ENCODE measurements at regions not wholly inside any gene's neighbourhood (a gene's known extent, or its start where the extent isn't known, plus 50 kb on each side); places are given as distances from the start of the nearest gene placed in this dataset.

DNA sequence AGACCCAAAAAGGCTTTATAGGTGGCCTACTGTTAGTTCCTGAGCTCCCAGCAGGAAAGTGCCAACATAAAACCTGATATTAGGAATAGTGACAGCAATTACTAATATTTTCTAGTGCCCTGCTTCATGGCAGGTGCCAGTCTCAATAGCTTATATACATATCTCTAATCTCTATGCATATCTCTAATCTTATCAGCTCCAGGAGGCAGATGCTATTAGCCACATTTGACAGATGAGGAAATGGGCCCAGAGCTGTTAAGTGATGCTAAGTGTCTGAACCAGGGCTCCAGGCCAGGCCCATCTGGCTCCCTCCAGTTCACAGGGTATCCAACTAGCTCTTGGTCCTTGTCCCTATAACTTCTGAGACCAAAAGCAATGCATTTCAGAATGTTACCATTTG lies 142.5 kb downstream of the CHIC2 start:
- Histone ChIP-seq H3K27ac (ENCODE audit: low read depth, low read length) (no peak overlapping the region), H3K27me3 (ENCODE audit: control insufficient read depth in 1 of 2, insufficient read depth in 2 of 2, low read length in 2 of 2) (peaks cover 3 to 12% of the 10 kb centered on the region in 2 donors), H3K4me1 (ENCODE audit: control insufficient read depth in 1 of 2, insufficient read depth in 2 of 2, low read length in 2 of 2) (peaks cover 0 to 4% of the 10 kb centered on the region in 2 donors), H3K9ac (ENCODE audit: low read depth in 1 of 2, low read length in 2 of 2) (no peak overlapping the region), H3K4me3 (ENCODE audit: low read depth in 1 of 2, low read length in 2 of 2) (no peak overlapping the region), H3K9me3 (ENCODE audit: control insufficient read depth in 1 of 2, low read length in 2 of 2) (no peaks in the 10 kb centered on the region), H3K36me3 (ENCODE audit: control insufficient read depth in 1 of 2, insufficient read depth in 2 of 2, low read length in 2 of 2) (no peaks in the 10 kb centered on the region)

DNA sequence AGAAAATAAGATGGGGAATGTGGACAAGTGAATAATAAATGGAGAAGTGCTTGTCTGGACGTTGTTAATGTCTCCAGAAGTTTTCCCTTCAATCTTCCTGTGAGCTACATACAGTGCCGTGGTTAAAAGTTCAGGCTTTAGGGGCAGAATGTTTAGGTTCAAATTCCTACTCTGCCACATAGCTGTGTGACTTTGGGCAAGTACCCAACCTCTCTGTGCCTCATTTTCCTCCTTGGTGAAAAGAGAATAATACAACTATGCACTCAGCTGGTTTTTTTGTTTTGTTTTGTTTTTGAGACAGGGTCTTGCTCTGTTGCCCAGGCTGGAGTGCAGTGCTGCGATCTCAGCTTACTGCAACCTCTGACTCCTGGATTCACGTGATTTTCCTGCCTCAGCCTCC lies 143.5 kb downstream of the CHIC2 start:
- Histone ChIP-seq H3K27me3 (ENCODE audit: control insufficient read depth in 1 of 2, insufficient read depth in 2 of 2, low read length in 2 of 2) (peaks cover 3 to 7% of the 10 kb centered on the region in 2 donors), H3K36me3 (ENCODE audit: control insufficient read depth in 1 of 2, insufficient read depth in 2 of 2, low read length in 2 of 2) (no peaks in the 10 kb centered on the region), H3K27ac (ENCODE audit: low read depth, low read length) (no peak overlapping the region), H3K9ac (ENCODE audit: low read depth in 1 of 2, low read length in 2 of 2) (no peak overlapping the region), H3K9me3 (ENCODE audit: control insufficient read depth in 1 of 2, low read length in 2 of 2) (no peaks in the 10 kb centered on the region), H3K4me1 (ENCODE audit: control insufficient read depth in 1 of 2, insufficient read depth in 2 of 2, low read length in 2 of 2) (peaks cover 0 to 4% of the 10 kb centered on the region in 2 donors), H3K4me3 (ENCODE audit: low read depth in 1 of 2, low read length in 2 of 2) (no peak overlapping the region)

GRCh38 chr4:53920116-53920515 lies 144.3 kb downstream of the CHIC2 start:
- H3K27ac ChIP-seq (ENCODE audit: low read depth, low read length): no peak overlapping the region
- H3K4me3 ChIP-seq (ENCODE audit: low read depth in 1 of 2, low read length in 2 of 2): no peak overlapping the region
- H3K36me3 ChIP-seq (ENCODE audit: control insufficient read depth in 1 of 2, insufficient read depth in 2 of 2, low read length in 2 of 2): no peaks in the 10 kb centered on the region
- H3K9ac ChIP-seq (ENCODE audit: low read depth in 1 of 2, low read length in 2 of 2): no peak overlapping the region
- H3K27me3 ChIP-seq (ENCODE audit: control insufficient read depth in 1 of 2, insufficient read depth in 2 of 2, low read length in 2 of 2): peaks cover 0 to under 1% of the 10 kb centered on the region in 2 donors
- H3K9me3 ChIP-seq (ENCODE audit: control insufficient read depth in 1 of 2, low read length in 2 of 2): no peaks in the 10 kb centered on the region
- H3K4me1 ChIP-seq (ENCODE audit: control insufficient read depth in 1 of 2, insufficient read depth in 2 of 2, low read length in 2 of 2): peaks cover 0 to 4% of the 10 kb centered on the region in 2 donors

GRCh38 chr4:53919535-53919934 lies 144.9 kb downstream of the CHIC2 start:
- H3K4me1 ChIP-seq (ENCODE audit: control insufficient read depth in 1 of 2, insufficient read depth in 2 of 2, low read length in 2 of 2): peaks cover 0 to 4% of the 10 kb centered on the region in 2 donors
- no peaks in the 10 kb centered on the region for H3K27me3 ChIP-seq (ENCODE audit: control insufficient read depth in 1 of 2, insufficient read depth in 2 of 2, low read length in 2 of 2)
- no peaks in the 10 kb centered on the region for H3K9me3 ChIP-seq (ENCODE audit: control insufficient read depth in 1 of 2, low read length in 2 of 2)
- H3K4me3 ChIP-seq (ENCODE audit: low read depth in 1 of 2, low read length in 2 of 2): no peak overlapping the region
- no peak overlapping the region for H3K27ac ChIP-seq (ENCODE audit: low read depth, low read length)
- H3K36me3 ChIP-seq (ENCODE audit: control insufficient read depth in 1 of 2, insufficient read depth in 2 of 2, low read length in 2 of 2): no peaks in the 10 kb centered on the region
- H3K9ac ChIP-seq (ENCODE audit: low read depth in 1 of 2, low read length in 2 of 2): no peak overlapping the region

GRCh38 chr4:53917729-53918128 lies 146.7 kb downstream of the CHIC2 start:
- Histone ChIP-seq H3K4me3 (ENCODE audit: low read depth in 1 of 2, low read length in 2 of 2) (no peak overlapping the region), H3K27me3 (ENCODE audit: control insufficient read depth in 1 of 2, insufficient read depth in 2 of 2, low read length in 2 of 2) (no peaks in the 10 kb centered on the region), H3K9me3 (ENCODE audit: control insufficient read depth in 1 of 2, low read length in 2 of 2) (no peaks in the 10 kb centered on the region), H3K27ac (ENCODE audit: low read depth, low read length) (no peak overlapping the region), H3K4me1 (ENCODE audit: control insufficient read depth in 1 of 2, insufficient read depth in 2 of 2, low read length in 2 of 2) (peaks cover 0 to 4% of the 10 kb centered on the region in 2 donors), H3K9ac (ENCODE audit: low read depth in 1 of 2, low read length in 2 of 2) (no peak overlapping the region), H3K36me3 (ENCODE audit: control insufficient read depth in 1 of 2, insufficient read depth in 2 of 2, low read length in 2 of 2) (no peaks in the 10 kb centered on the region)

DNA sequence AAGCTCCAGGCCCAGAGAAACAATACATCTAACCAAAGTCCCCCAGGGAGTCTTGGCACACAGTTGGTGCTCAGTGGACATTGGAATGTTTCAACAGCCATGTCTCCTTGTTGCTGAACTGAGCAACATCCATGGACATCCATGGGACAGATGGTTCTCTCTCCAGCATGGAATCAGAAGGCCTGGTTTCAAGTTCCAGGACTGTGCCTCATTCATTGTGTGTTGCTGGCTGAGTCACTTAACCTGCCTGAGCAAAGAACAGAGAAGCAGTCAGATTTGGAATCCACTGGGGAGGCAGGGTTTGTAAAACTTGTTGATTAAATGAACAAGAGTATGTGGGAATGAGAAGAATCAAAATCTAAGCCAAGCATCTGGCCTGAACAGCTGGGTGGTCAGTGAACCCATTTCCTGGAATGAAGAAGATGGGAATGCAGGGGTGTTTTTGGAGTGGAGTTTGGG lies 147.9 kb downstream of the CHIC2 start:
- peaks cover 0 to 4% of the 10 kb centered on the region in 2 donors for H3K4me1 ChIP-seq (ENCODE audit: control insufficient read depth in 1 of 2, insufficient read depth in 2 of 2, low read length in 2 of 2)

GRCh38 chr4:53914313-53915016 lies 149.9 kb downstream of the CHIC2 start:
- Histone ChIP-seq H3K27me3 (ENCODE audit: control insufficient read depth in 1 of 2, insufficient read depth in 2 of 2, low read length in 2 of 2) (no peaks in the 10 kb centered on the region), H3K4me3 (ENCODE audit: low read depth in 1 of 2, low read length in 2 of 2) (no peak overlapping the region), H3K9me3 (ENCODE audit: control insufficient read depth in 1 of 2, low read length in 2 of 2) (no peaks in the 10 kb centered on the region), H3K36me3 (ENCODE audit: control insufficient read depth in 1 of 2, insufficient read depth in 2 of 2, low read length in 2 of 2) (no peaks in the 10 kb centered on the region), H3K9ac (ENCODE audit: low read depth in 1 of 2, low read length in 2 of 2) (no peak overlapping the region), H3K4me1 (ENCODE audit: control insufficient read depth in 1 of 2, insufficient read depth in 2 of 2, low read length in 2 of 2) (no peaks in the 10 kb centered on the region), H3K27ac (ENCODE audit: low read depth, low read length) (no peak overlapping the region)

More for the DNA sequence above, 147.9 kb downstream of the CHIC2 start:
- no peaks in the 10 kb centered on the region for H3K36me3 ChIP-seq (ENCODE audit: control insufficient read depth in 1 of 2, insufficient read depth in 2 of 2, low read length in 2 of 2)
- no peak overlapping the region for H3K27ac ChIP-seq (ENCODE audit: low read depth, low read length)
- no peaks in the 10 kb centered on the region for H3K27me3 ChIP-seq (ENCODE audit: control insufficient read depth in 1 of 2, insufficient read depth in 2 of 2, low read length in 2 of 2)
- H3K9me3 ChIP-seq (ENCODE audit: control insufficient read depth in 1 of 2, low read length in 2 of 2): no peaks in the 10 kb centered on the region
- H3K9ac ChIP-seq (ENCODE audit: low read depth in 1 of 2, low read length in 2 of 2): no peak overlapping the region
- no peak overlapping the region for H3K4me3 ChIP-seq (ENCODE audit: low read depth in 1 of 2, low read length in 2 of 2)

DNA sequence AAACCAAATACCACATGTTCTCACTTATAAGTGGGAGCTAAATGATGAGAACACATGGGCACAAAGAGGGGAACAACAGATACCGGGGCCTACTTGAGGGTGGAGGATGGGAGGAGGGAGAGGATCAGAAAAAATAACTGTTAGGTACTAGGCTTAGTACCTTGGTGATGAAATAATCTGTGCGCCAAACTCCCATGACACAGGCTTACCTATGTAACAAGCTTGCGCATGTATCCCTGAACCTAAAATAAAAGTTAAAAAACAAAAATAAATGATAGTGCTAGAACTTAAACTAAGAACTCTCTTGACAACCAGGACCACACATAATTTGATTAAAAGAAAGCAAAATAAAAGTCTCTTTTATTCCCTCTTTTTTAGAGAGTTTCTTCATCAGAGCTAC lies 150.6 kb downstream of the CHIC2 start:
- peaks cover 0 to 4% of the 10 kb centered on the region in 2 donors for H3K27me3 ChIP-seq (ENCODE audit: control insufficient read depth in 1 of 2, insufficient read depth in 2 of 2, low read length in 2 of 2)
- H3K4me3 ChIP-seq (ENCODE audit: low read depth in 1 of 2, low read length in 2 of 2): no peak overlapping the region
- H3K4me1 ChIP-seq (ENCODE audit: control insufficient read depth in 1 of 2, insufficient read depth in 2 of 2, low read length in 2 of 2): peaks cover 5 to 6% of the 10 kb centered on the region in 2 donors
- no peaks in the 10 kb centered on the region for H3K36me3 ChIP-seq (ENCODE audit: control insufficient read depth in 1 of 2, insufficient read depth in 2 of 2, low read length in 2 of 2)
- no peak overlapping the region for H3K9ac ChIP-seq (ENCODE audit: low read depth in 1 of 2, low read length in 2 of 2)
- H3K27ac ChIP-seq (ENCODE audit: low read depth, low read length): no peak overlapping the region
- no peaks in the 10 kb centered on the region for H3K9me3 ChIP-seq (ENCODE audit: control insufficient read depth in 1 of 2, low read length in 2 of 2)

GRCh38 chr4:53912766-53913497 lies 151.5 kb downstream of the CHIC2 start:
- Histone ChIP-seq H3K9ac (ENCODE audit: low read depth in 1 of 2, low read length in 2 of 2) (no peak overlapping the region), H3K9me3 (ENCODE audit: control insufficient read depth in 1 of 2, low read length in 2 of 2) (no peaks in the 10 kb centered on the region), H3K27me3 (ENCODE audit: control insufficient read depth in 1 of 2, insufficient read depth in 2 of 2, low read length in 2 of 2) (peaks cover 3 to 4% of the 10 kb centered on the region in 2 donors), H3K36me3 (ENCODE audit: control insufficient read depth in 1 of 2, insufficient read depth in 2 of 2, low read length in 2 of 2) (no peaks in the 10 kb centered on the region), H3K4me3 (ENCODE audit: low read depth in 1 of 2, low read length in 2 of 2) (no peak overlapping the region), H3K4me1 (ENCODE audit: control insufficient read depth in 1 of 2, insufficient read depth in 2 of 2, low read length in 2 of 2) (peaks cover 9 to 11% of the 10 kb centered on the region in 2 donors), H3K27ac (ENCODE audit: low read depth, low read length) (no peak overlapping the region)

DNA sequence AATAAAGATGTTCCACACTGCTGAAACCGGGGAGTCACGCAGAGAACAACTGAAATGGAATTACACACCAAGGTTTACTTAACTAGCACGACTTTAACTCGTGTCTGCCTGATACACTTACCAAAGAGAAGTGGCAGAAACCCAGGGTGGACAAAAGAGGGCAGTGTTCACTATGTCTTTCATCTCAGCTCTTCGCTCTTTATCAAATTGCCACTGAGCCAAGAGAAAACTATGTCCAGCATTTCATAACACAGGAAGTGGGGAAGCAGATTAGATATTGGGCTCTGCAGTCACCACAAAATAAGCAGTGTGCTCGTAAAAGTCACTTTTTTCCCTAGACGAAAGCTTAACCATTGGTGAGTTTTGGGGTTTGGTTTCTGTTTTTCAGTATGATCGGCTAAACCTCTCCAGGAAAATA lies 155.7 kb downstream of the CHIC2 start:
- Histone ChIP-seq H3K4me3 (ENCODE audit: low read depth in 1 of 2, low read length in 2 of 2) (peak overlapping the region; percentile 26 to 31), H3K9ac (ENCODE audit: low read depth in 1 of 2, low read length in 2 of 2) (no peak overlapping the region), H3K27me3 (ENCODE audit: control insufficient read depth in 1 of 2, insufficient read depth in 2 of 2, low read length in 2 of 2) (peaks cover 4 to 6% of the 10 kb centered on the region in 2 donors), H3K4me1 (ENCODE audit: control insufficient read depth in 1 of 2, insufficient read depth in 2 of 2, low read length in 2 of 2) (peaks cover 19 to 20% of the 10 kb centered on the region in 2 donors), H3K36me3 (ENCODE audit: control insufficient read depth in 1 of 2, insufficient read depth in 2 of 2, low read length in 2 of 2) (no peaks in the 10 kb centered on the region), H3K27ac (ENCODE audit: low read depth, low read length) (no peak overlapping the region), H3K9me3 (ENCODE audit: control insufficient read depth in 1 of 2, low read length in 2 of 2) (no peaks in the 10 kb centered on the region)
